ENCODE measurements at regions not wholly inside any gene's neighbourhood (a gene's known extent, or its start where the extent isn't known, plus 50 kb on each side); places are given as distances from the start of the nearest gene placed in this dataset.

GRCh38 chr10:131485732-131486131 is 174.2 kb upstream of the TCERG1L start:
- no peak for DNase-seq (ENCODE audit: low spot score)
- TF ChIP-seq, protein P1, sequence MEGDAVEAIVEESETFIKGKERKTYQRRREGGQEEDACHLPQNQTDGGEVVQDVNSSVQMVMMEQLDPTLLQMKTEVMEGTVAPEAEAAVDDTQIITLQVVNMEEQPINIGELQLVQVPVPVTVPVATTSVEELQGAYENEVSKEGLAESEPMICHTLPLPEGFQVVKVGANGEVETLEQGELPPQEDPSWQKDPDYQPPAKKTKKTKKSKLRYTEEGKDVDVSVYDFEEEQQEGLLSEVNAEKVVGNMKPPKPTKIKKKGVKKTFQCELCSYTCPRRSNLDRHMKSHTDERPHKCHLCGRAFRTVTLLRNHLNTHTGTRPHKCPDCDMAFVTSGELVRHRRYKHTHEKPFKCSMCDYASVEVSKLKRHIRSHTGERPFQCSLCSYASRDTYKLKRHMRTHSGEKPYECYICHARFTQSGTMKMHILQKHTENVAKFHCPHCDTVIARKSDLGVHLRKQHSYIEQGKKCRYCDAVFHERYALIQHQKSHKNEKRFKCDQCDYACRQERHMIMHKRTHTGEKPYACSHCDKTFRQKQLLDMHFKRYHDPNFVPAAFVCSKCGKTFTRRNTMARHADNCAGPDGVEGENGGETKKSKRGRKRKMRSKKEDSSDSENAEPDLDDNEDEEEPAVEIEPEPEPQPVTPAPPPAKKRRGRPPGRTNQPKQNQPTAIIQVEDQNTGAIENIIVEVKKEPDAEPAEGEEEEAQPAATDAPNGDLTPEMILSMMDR (IDR thresholded peaks at IDR 0.05; ENCODE audit: extremely low read depth, missing control alignments): no peak

GRCh38 chr10:131487822-131488221 is 176.3 kb upstream of the TCERG1L start:
- TF ChIP-seq, protein P1 (IDR thresholded peaks at IDR 0.05; ENCODE audit: extremely low read depth, missing control alignments): no peak
- no peak for DNase-seq (ENCODE audit: low spot score)

GRCh38 chr10:131490991-131491594 is 179.6 kb upstream of the TCERG1L start:
- TF ChIP-seq, protein P1 (IDR thresholded peaks at IDR 0.05; ENCODE audit: extremely low read depth, missing control alignments): no peak
- no peak for DNase-seq (ENCODE audit: low spot score)

DNA sequence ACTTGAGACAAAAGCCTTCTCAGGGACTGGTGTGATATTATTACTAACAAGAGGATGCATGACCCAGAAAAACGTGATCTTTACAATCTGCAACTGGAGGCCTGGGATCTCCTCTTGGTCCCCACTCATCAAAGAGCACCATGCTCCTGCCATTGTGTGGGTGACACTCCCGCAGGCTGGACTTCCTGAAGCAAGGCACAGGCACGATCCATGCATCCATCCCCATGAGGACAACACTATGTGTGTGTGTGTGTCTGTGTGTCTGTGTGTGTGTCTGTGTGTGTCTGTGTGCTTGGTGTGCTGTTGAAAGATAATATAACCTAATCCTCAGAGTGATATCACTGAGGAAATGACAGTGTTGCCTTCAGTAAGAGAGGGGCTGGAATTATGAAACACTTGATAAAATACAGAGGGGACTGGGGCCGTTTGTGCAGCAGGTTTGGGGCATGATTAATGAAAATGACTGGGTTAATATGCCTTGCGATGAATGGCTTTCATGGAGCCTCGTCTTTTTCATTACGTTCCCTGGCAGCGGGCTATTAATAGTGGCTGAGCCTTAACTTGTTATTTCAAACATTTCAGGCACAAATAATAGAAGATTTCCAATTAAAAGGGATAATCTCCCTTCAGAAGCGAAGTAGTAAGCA is 180.8 kb upstream of the TCERG1L start:
- TF ChIP-seq, protein P1 (IDR thresholded peaks at IDR 0.05; ENCODE audit: extremely low read depth, missing control alignments): no peak
- no peak for DNase-seq (ENCODE audit: low spot score)

DNA sequence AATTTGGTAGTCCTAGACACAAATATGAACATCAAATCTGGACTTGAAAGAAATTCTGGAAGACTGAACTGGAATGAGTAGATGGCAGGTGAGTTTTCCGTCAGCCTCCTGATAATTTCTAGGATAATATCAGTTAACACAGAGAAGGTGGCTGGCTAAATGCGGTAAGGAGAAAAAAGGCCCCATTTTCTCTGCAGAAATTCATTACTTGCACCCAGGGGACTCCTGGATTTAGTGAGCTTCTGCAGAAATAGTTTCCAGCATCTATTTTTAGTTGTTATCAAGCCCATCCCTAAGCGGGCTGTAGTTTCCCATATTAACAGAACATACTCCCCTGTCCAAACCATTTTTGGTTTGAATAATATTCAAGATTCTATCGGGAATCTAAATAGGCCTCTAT is 181.9 kb upstream of the TCERG1L start:
- no peak for DNase-seq (ENCODE audit: low spot score)
- TF ChIP-seq, protein P1 (IDR thresholded peaks at IDR 0.05; ENCODE audit: extremely low read depth, missing control alignments): no peak

GRCh38 chr10:131494451-131494850 is 182.9 kb upstream of the TCERG1L start:
- no peak for DNase-seq (ENCODE audit: low spot score)
- TF ChIP-seq, protein P1 (IDR thresholded peaks at IDR 0.05; ENCODE audit: extremely low read depth, missing control alignments): no peak

DNA sequence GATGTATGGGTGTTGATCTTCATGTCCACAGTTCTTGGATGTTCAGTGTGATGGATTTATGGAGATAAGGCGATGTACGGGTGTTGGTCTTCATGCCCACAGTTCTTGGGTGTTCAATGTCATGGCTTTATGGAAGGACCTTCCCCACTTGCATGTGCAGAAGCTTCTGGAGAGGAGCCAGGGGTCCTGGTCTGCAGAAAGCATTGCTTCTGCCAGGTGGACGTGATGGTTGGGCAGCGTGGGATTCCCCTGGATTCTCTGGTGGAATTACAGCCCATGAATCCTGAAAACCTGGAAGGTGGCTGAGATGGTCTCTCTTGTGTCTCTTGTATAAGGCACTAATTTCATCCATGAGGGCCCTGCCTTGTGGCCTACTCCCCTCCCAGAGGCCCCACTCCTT is 183.7 kb upstream of the TCERG1L start:
- no peak for DNase-seq (ENCODE audit: low spot score)
- TF ChIP-seq, protein P1 (IDR thresholded peaks at IDR 0.05; ENCODE audit: extremely low read depth, missing control alignments): no peak
